ENCODE measurements at regions not wholly inside any gene's neighbourhood (a gene's known extent, or its start where the extent isn't known, plus 50 kb on each side); places are given as distances from the start of the nearest gene placed in this dataset.
A peak's percentile ranks its signal among the peaks of the same experiment; 100 is the strongest.

DNA sequence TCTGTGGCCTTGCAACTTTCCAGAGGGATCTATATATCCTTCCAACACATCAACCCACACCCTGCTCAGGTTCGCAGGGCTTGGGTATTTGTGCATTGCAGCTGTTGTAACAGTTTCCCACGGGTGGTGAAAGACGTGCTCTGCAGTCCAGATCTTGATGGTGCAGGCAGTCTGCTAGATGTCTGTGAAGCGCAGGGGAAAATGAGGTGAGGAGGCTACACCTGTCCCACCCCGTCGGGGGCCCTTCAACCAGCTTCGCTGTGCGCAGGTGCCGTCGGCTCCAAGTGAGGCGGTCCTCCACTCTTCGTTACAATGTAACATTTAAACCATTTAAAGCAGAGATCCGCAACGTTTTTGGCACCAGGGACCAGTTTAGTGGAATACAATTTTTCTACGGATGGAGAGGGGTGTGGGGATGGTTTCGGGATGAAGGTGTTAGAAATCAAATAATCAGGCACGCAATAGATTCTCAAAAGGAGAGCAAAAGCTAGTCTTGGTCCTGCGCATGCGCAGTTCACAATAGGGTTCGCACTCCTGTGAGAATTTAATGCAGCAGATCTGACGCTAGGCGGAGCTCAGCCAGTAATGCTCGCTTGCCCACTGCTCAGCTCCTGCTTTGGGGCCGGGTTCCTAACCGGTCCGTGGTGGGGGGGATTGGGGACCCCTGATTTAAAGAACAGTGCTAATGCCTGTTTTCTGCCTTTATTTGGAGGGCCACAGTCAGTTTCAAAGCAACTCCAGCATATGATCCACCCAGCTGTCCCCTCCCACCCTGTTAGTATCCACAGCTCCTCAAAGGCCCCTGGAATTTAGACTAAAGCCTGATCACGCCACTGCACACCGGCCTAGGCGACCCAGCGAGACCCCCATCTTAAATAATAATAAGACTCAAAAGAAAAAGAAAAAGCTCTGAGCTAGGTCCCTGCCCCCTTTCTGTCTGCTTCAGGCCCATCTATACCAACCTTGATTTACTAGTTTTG lies 97.1 kb upstream of the SELENOP start:
- intact Hi-C loops (cut with DNase I; ENCODE audit: low total_unique reads): no loop called here
- 5 to 8% (median 6%) methylated on average over 30 of the region's 30 CpGs for WGBS, 5 donors
- TF ChIP-seq EP300 (IDR thresholded peaks at IDR 0.05): no peak
- peak in 2 of 3 donors; percentile 48 to 60 for TF ChIP-seq POLR2AphosphoS5 (IDR thresholded peaks at IDR 0.05)
- TF ChIP-seq CTCF (IDR thresholded peaks at IDR 0.05): peak in 5 of 7 experiments; percentile 73 to 90 (median 78)
- no peak for TF ChIP-seq POLR2A (IDR thresholded peaks at IDR 0.05)
- DNase-seq: peak; percentile 93 to 95
- Histone ChIP-seq H3K9me3 (no peaks in the 10 kb centered on the region), H3K36me3 (no peaks in the 10 kb centered on the region), H3K27me3 (peaks cover 0 to 25% (median 0%) of the 10 kb centered on the region in 3 donors), H3K4me3 (peak overlapping the region; percentile 39 to 52 (median 47)), H3K27ac (no peak overlapping the region), H3K4me1 (peaks cover 0 to 12% (median 6%) of the 10 kb centered on the region in 4 donors)

DNA sequence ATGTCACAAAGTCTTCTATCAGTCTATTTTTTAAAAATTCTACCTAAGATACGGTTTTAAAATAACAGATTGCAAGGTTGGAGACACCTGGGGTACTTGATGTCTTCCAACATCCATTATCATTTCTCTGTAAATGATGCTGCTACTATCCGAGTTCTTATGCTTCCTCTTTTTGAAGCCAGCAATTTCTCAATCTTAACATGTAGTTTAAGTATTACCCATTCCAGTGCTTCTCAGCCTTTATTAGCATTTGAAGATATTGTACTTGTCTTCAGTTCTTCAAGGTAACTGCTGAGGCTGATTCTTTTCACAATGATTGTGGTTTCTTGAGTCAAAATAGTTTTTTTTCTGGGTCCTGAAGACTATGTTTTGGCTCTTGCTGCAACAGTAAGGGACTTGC lies 96.4 kb upstream of the SELENOP start:
- intact Hi-C loops (cut with DNase I; ENCODE audit: low total_unique reads): no loop called here
- Histone ChIP-seq H3K9me3 (no peaks in the 10 kb centered on the region), H3K4me1 (peaks cover 0 to 12% (median 6%) of the 10 kb centered on the region in 4 donors), H3K27ac (no peak overlapping the region), H3K27me3 (peaks cover 0 to 26% (median 0%) of the 10 kb centered on the region in 3 donors), H3K36me3 (no peaks in the 10 kb centered on the region), H3K4me3 (peak overlapping the region in 3 of 4 donors; percentile 39 to 51 (median 43))
- no peak for DNase-seq
- 51 to 66% (median 56%) methylated on average over 2 of the region's 2 CpGs for WGBS, 5 donors
- TF ChIP-seq POLR2A (IDR thresholded peaks at IDR 0.05): no peak
- no peak for TF ChIP-seq CTCF (IDR thresholded peaks at IDR 0.05)
- TF ChIP-seq EP300 (IDR thresholded peaks at IDR 0.05): no peak
- no peak for TF ChIP-seq POLR2AphosphoS5 (IDR thresholded peaks at IDR 0.05)

DNA sequence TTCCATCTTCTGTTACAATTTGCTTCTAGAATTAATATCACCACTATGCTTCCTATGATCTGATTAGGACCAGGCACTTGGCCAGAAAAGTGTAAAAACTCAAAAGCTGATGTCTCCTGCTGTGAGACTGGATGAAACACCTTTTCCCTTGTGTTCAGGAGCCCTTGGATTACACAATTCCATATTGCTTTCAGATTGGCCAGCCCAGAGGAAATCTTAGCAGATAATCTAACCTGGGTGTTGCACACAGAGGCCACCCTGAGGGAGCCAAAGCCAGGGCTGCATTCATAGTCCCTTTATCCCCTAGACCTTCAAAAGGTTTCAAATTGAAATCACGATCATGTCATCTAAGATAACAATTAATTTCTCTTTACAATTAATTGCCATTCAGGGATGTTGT lies 94.1 kb upstream of the SELENOP start:
- Histone ChIP-seq H3K9me3 (no peaks in the 10 kb centered on the region), H3K4me1 (peaks cover 0 to 12% (median 6%) of the 10 kb centered on the region in 4 donors), H3K36me3 (no peaks in the 10 kb centered on the region), H3K27me3 (peaks cover 0 to 26% (median 0%) of the 10 kb centered on the region in 3 donors), H3K4me3 (no peak overlapping the region), H3K27ac (no peak overlapping the region)
- WGBS, 5 donors: 81 to 95% (median 85%) methylated on average over 1 of the region's 1 CpG
- DNase-seq: no peak
- TF ChIP-seq POLR2AphosphoS5 (IDR thresholded peaks at IDR 0.05): no peak
- intact Hi-C loops (cut with DNase I; ENCODE audit: low total_unique reads): no loop called here

GRCh38 chr5:42900734-42901133 lies 89.0 kb upstream of the SELENOP start:
- Histone ChIP-seq H3K4me3 (no peak overlapping the region), H3K9me3 (no peaks in the 10 kb centered on the region), H3K36me3 (no peaks in the 10 kb centered on the region), H3K27ac (no peak overlapping the region), H3K27me3 (peaks cover 0 to 7% (median 0%) of the 10 kb centered on the region in 3 donors), H3K4me1 (no peaks in the 10 kb centered on the region)
- 87 to 100% (median 94%) methylated on average over 1 of the region's 1 CpG for WGBS, 5 donors
- intact Hi-C loops (cut with DNase I; ENCODE audit: low total_unique reads): no loop called here
- TF ChIP-seq POLR2A (IDR thresholded peaks at IDR 0.05) (no peak), POLR2AphosphoS5 (IDR thresholded peaks at IDR 0.05) (no peak), EP300 (IDR thresholded peaks at IDR 0.05) (no peak), CTCF (IDR thresholded peaks at IDR 0.05) (no peak)
- no peak for DNase-seq
